AG04450 (cell line): ENCODE measurements at regions not wholly inside any gene's neighbourhood (a gene's known extent, or its start where the extent isn't known, plus 50 kb on each side); places are given as distances from the start of the nearest gene placed in this dataset.

Experiments
- CTCF ChIA-PET: fragments of 300-600, 350-600 bp; formaldehyde crosslinking; extraction: SDS; loops from one replicate; lab custom pipeline; 2022; ENCODE audit warnings: antibody characterized with exemption, inconsistent platforms; lab: Charles Lee
- POLR2A ChIA-PET: fragments of 350-600 bp; formaldehyde crosslinking; extraction: SDS; loops from one replicate; lab custom pipeline; 2021; ENCODE audit warnings: antibody characterized with exemption, inconsistent platforms; lab: Yijun Ruan, JAX
- DNase-seq: peaks from one replicate; pipeline ENCODE4 v3.0.0-alpha.2; 2011; ENCODE audit warnings: low read depth, low spot score
- H3K27ac ChIP-seq: one replicate; pipeline ENCODE4 v1.5.1; 2012; ENCODE audit warnings: low read depth, low read length, control low read depth
- H3K27me3 ChIP-seq: one replicate; pipeline ENCODE4 v1.6.0; 2012; ENCODE audit warnings: low read length; ENCODE audit not compliant: control insufficient read depth, insufficient read depth
- H3K4me3 ChIP-seq: 2 replicates; pipeline ENCODE4 v1.5.1; 2011; ENCODE audit warnings: mild to moderate bottlenecking, low read depth, low read length, control low read depth
- H3K9me3 ChIP-seq: 2 replicates; pipeline ENCODE4 v1.5.1; 2012; ENCODE audit warnings: low read length; ENCODE audit not compliant: control insufficient read depth, insufficient read depth
- CTCF ChIP-seq: IDR thresholded peaks from 2 replicates; pipeline ENCODE4 v1.5.1; 2011; ENCODE audit warnings: low read depth, low read length, control low read depth, inconsistent platforms

GRCh38 chr11:29296680-29297079 lies 720.1 kb downstream of the KCNA4 start:
- no peaks in the 10 kb centered on the region for H3K9me3 ChIP-seq
- no peak overlapping the region for H3K4me3 ChIP-seq
- DNase-seq = no peak
- CTCF ChIA-PET = no interaction called here
- no peaks in the 10 kb centered on the region for H3K27me3 ChIP-seq
- no peak for TF ChIP-seq CTCF
- H3K27ac ChIP-seq = no peak overlapping the region
- POLR2A ChIA-PET = no interaction called here

GRCh38 chr11:29293825-29294224 lies 723.0 kb downstream of the KCNA4 start:
- no peak for TF ChIP-seq CTCF
- ChIA-PET POLR2A (no interaction called here), CTCF (interaction anchor here (0.7 to 2.2 kb wide), 3 partner anchors 35 to 285 kb away, joined by 3 to 9 read pairs (median 4); no protein-coding TSS in a partner anchor)
- DNase-seq = peak; percentile 62
- Histone ChIP-seq H3K4me3 (no peak overlapping the region), H3K27me3 (no peaks in the 10 kb centered on the region), H3K9me3 (no peaks in the 10 kb centered on the region), H3K27ac (no peak overlapping the region)

- CTCF ChIA-PET = no interaction called here
- Histone ChIP-seq H3K27me3 (no peaks in the 10 kb centered on the region), H3K9me3 (no peaks in the 10 kb centered on the region), H3K4me3 (no peak overlapping the region), H3K27ac (peak overlapping the region; percentile 73)
- peak; percentile 80 for DNase-seq
- no peak for TF ChIP-seq CTCF
- POLR2A ChIA-PET = interaction anchor here (1.3 kb wide), 2 partner anchors 40 to 47 kb away, joined by 3 to 4 read pairs; no protein-coding TSS in a partner anchor
Measured at GRCh38 chr11:29282088-29282487, 734.7 kb downstream of the KCNA4 start.

- ChIA-PET POLR2A (interaction anchor here (1.3 kb wide), 1 partner anchor 47 kb away, joined by 4 read pairs; no protein-coding TSS in a partner anchor), CTCF (no interaction called here)
- no peaks in the 10 kb centered on the region for H3K9me3 ChIP-seq
- H3K4me3 ChIP-seq = no peak overlapping the region
- TF ChIP-seq CTCF = no peak
- no peak for DNase-seq
- no peaks in the 10 kb centered on the region for H3K27me3 ChIP-seq
- H3K27ac ChIP-seq = peak overlapping the region; percentile 32
Measured at GRCh38 chr11:29281271-29281777, 735.5 kb downstream of the KCNA4 start.

- no peaks in the 10 kb centered on the region for H3K27me3 ChIP-seq
- H3K9me3 ChIP-seq = no peaks in the 10 kb centered on the region
- ChIA-PET CTCF (interaction anchor here (1.0 kb wide), 1 partner anchor 1585 kb away, joined by 4 read pairs; no protein-coding TSS in a partner anchor), POLR2A (no interaction called here)
- no peak overlapping the region for H3K4me3 ChIP-seq
- H3K27ac ChIP-seq = no peak overlapping the region
- TF ChIP-seq CTCF = no peak
- no peak for DNase-seq
Measured at GRCh38 chr11:29280452-29280851, 736.4 kb downstream of the KCNA4 start.
